Loucy (cell line): ENCODE measurements at regions not wholly inside any gene's neighbourhood (a gene's known extent, or its start where the extent isn't known, plus 50 kb on each side); places are given as distances from the start of the nearest gene placed in this dataset.
"Not testable (repeated sequence)": the region's sequence is repeated elsewhere in the genome, so short reads cannot be mapped to it uniquely, and the experiment has no call there.

Experiments
- H2AFZ ChIP-seq: fragments of 200-600 bp; sonication (generic); 2 replicates; pipeline ENCODE4 v1.6.0; 2016; ENCODE audit warnings: antibody characterized with exemption, mild to moderate bottlenecking, low read length, moderate library complexity
- H3F3A ChIP-seq: fragments of 200-600 bp; 2 replicates; pipeline ENCODE4 v1.6.0; 2016; ENCODE audit warnings: antibody characterized with exemption, low read depth, mild to moderate bottlenecking
- H3K27me3 ChIP-seq: fragments of 200-600 bp; sonication (generic); 2 replicates; pipeline ENCODE4 v1.6.1; 2014; ENCODE audit warnings: low read length, mild to moderate bottlenecking; ENCODE audit not compliant: insufficient read depth, poor library complexity, severe bottlenecking
- H3K36me3 ChIP-seq: fragments of 200-600 bp; sonication (generic); 2 replicates; pipeline ENCODE4 v1.6.1; 2016; ENCODE audit warnings: low read length; ENCODE audit not compliant: insufficient read depth
- H3K4me1 ChIP-seq: fragments of 200-600 bp; sonication (generic); 2 replicates; pipeline ENCODE4 v1.5.1; 2014; ENCODE audit warnings: low read length, mild to moderate bottlenecking; ENCODE audit not compliant: insufficient read depth, poor library complexity, severe bottlenecking
- H3K4me2 ChIP-seq: fragments of 200-600 bp; sonication (generic); 2 replicates; pipeline ENCODE4 v1.6.0; 2014; ENCODE audit warnings: antibody characterized with exemption, low read length, low read depth, mild to moderate bottlenecking; ENCODE audit not compliant: poor library complexity, severe bottlenecking
- H3K4me3 ChIP-seq: fragments of 200-600 bp; sonication (generic); 2 replicates; pipeline ENCODE4 v1.5.1; 2014; ENCODE audit warnings: low read length, mild to moderate bottlenecking, mixed read lengths; ENCODE audit not compliant: poor library complexity, severe bottlenecking
- H3K79me2 ChIP-seq: fragments of 200-600 bp; sonication (generic); 2 replicates; pipeline ENCODE4 v1.6.1; 2014; ENCODE audit warnings: low read length; ENCODE audit not compliant: insufficient read depth
- H3K9ac ChIP-seq: fragments of 200-600 bp; sonication (generic); 2 replicates; pipeline ENCODE4 v1.6.0; 2014; ENCODE audit warnings: mild to moderate bottlenecking, low read depth, low read length, moderate library complexity; ENCODE audit not compliant: poor library complexity, severe bottlenecking
- H3K9me2 ChIP-seq: fragments of 200-600 bp; sonication (generic); replicated peaks from 2 replicates; pipeline ENCODE4 v1.6.1; 2016; ENCODE audit warnings: low read depth, low read length, mixed read lengths
- H3K9me3 ChIP-seq: fragments of 200-600 bp; sonication (generic); 2 replicates; pipeline ENCODE4 v1.6.1; 2014; ENCODE audit warnings: mild to moderate bottlenecking, antibody characterized with exemption, low read length, low read depth; ENCODE audit not compliant: insufficient read depth
- H4K20me1 ChIP-seq: fragments of 200-600 bp; sonication (generic); 2 replicates; pipeline ENCODE4 v1.6.0; 2014; ENCODE audit warnings: antibody characterized with exemption, low read length, mild to moderate bottlenecking; ENCODE audit not compliant: insufficient read depth, poor library complexity, severe bottlenecking
- CTCF ChIP-seq: fragments of 200-600 bp; sonication (generic); conservative IDR thresholded peaks from 2 replicates; pipeline ENCODE4 v1.5.1; 2014; ENCODE audit warnings: mild to moderate bottlenecking, antibody characterized with exemption, low read length
- EZH2phosphoT487 ChIP-seq: fragments of 200-600 bp; IDR thresholded peaks from 2 replicates; pipeline ENCODE4 v1.6.1; 2018; ENCODE audit warnings: antibody characterized with exemption, mild to moderate bottlenecking, moderate library complexity, borderline replicate concordance

DNA sequence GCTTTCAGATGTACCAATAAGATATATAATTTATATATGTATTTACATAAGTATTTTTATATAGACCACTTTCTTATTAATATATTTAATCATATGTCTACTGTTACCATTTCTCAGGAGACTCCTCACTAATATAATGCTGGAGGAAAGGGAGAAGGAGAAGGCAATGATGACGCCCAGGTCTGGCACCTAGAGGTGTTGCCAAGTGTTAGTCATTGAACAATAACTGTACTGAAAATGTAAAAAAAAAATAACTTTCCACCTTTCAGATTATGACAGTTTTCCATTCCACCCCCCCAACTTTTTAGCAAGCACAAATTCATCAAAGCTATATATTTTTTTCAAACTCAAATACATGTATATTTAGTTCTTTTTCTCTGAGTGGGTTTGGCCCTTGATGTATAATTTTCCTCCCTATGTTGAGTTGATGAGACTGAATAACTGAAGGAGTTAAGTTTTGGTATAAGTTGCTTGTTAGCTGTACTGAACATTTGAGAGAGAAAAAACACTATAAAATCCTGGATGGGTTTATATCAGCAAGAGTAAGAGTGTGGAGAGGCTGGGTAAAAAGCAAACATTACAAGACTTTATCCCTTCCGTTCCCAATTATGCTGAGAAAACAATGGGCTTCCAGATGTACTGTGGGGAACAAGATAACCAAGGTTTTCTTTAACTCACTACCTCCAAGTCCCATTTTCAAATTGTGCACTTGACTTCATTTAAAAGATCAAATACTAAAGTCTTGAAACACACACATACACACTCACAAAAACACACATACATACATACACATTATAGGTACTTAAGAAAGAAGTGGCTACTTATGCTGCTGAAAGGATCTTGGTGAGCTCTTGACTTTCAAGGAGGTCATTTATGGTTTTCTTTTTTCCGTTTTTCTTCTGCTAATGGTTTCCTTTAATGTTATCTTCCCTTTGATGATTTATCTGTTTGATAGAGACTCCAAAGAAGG, 142.8 kb upstream of the IFNE start:
- Histone ChIP-seq H3K9me2 (no peaks in the 10 kb centered on the region), H3F3A (no peaks in the 10 kb centered on the region), H3K27me3 (no peaks in the 10 kb centered on the region), H2AFZ (no peak overlapping the region), H3K36me3 (no peaks in the 10 kb centered on the region), H3K4me3 (no peak overlapping the region), H3K4me2 (no peak overlapping the region), H3K9me3 (no peaks in the 10 kb centered on the region), H4K20me1 (no peaks in the 10 kb centered on the region), H3K79me2 (no peaks in the 10 kb centered on the region), H3K4me1 (no peaks in the 10 kb centered on the region), H3K9ac (no peak overlapping the region)
- TF ChIP-seq EZH2phosphoT487 (no peak), CTCF (no peak)

DNA sequence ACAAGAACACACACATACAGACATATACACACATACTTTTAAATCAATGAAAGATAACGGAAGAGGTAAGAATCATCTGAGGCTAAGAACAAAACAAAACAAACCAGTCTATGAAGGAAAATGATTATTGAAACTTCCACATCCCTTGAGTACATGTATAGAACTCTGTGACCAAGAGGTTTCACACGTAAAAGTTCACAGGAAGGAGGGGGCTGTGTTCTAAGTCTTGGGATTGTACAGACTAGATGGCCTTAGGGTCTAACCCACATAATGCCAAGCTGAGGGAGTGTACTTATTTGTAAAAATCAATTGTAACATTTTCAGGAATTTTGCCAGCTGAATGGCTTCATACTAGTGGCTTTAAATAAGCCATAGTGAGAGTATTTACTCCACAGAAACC, 144.4 kb upstream of the IFNE start:
- H3F3A ChIP-seq: no peaks in the 10 kb centered on the region

GRCh38 chr9:21628954-21629353, 146.8 kb upstream of the IFNE start:
- not testable (repeated sequence) for H3K4me1 ChIP-seq, H3K4me2 ChIP-seq, H3K36me3 ChIP-seq, H3K27me3 ChIP-seq, H2AFZ ChIP-seq, H3K9ac ChIP-seq, H3K79me2 ChIP-seq, H4K20me1 ChIP-seq, H3K4me3 ChIP-seq, H3K9me2 ChIP-seq, H3K9me3 ChIP-seq, H3F3A ChIP-seq

More for the DNA sequence above, 144.4 kb upstream of the IFNE start:
- H3K4me3 ChIP-seq: no peak overlapping the region
- no peaks in the 10 kb centered on the region for H3K36me3 ChIP-seq
- H3K9ac ChIP-seq: no peak overlapping the region
- H2AFZ ChIP-seq: no peak overlapping the region
- H3K9me2 ChIP-seq: no peaks in the 10 kb centered on the region
- H3K9me3 ChIP-seq: no peaks in the 10 kb centered on the region
- H3K27me3 ChIP-seq: no peaks in the 10 kb centered on the region
- TF ChIP-seq CTCF (no peak), EZH2phosphoT487 (no peak)
- H3K4me1 ChIP-seq: no peaks in the 10 kb centered on the region
- H3K79me2 ChIP-seq: no peaks in the 10 kb centered on the region
- H4K20me1 ChIP-seq: no peaks in the 10 kb centered on the region
- no peak overlapping the region for H3K4me2 ChIP-seq

- H4K20me1 ChIP-seq: no peaks in the 10 kb centered on the region
- no peaks in the 10 kb centered on the region for H3K36me3 ChIP-seq
- H3K9ac ChIP-seq: no peak overlapping the region
- no peak overlapping the region for H3K4me2 ChIP-seq
- no peaks in the 10 kb centered on the region for H3K9me2 ChIP-seq
- TF ChIP-seq EZH2phosphoT487 (no peak), CTCF (no peak)
- no peaks in the 10 kb centered on the region for H3K79me2 ChIP-seq
- no peaks in the 10 kb centered on the region for H3F3A ChIP-seq
- no peaks in the 10 kb centered on the region for H3K27me3 ChIP-seq
- H3K4me1 ChIP-seq: no peaks in the 10 kb centered on the region
- H3K4me3 ChIP-seq: no peak overlapping the region
- no peak overlapping the region for H2AFZ ChIP-seq
- H3K9me3 ChIP-seq: no peaks in the 10 kb centered on the region
Measured at GRCh38 chr9:21634951-21635350, 152.8 kb upstream of the IFNE start.
